ENCODE measurements at regions not wholly inside any gene's neighbourhood (a gene's known extent, or its start where the extent isn't known, plus 50 kb on each side); places are given as distances from the start of the nearest gene placed in this dataset.

- Histone ChIP-seq H3K4me3 (ENCODE audit: low read length in 2 of 2) (no peak overlapping the region), H3K9ac (ENCODE audit: low read depth, low read length, poor library complexity) (no peak overlapping the region), H3K4ac (ENCODE audit: low read length) (no peak overlapping the region), H3K18ac (ENCODE audit: low read length) (peak overlapping the region; percentile 83), H2BK12ac (ENCODE audit: low read length) (peak overlapping the region; percentile 77), H3K36me3 (replicated peaks in 1 of 2; ENCODE audit: control insufficient read depth in 2 of 2, insufficient read depth in 2 of 2, low read length in 2 of 2) (no peaks in the 10 kb centered on the region), H3K27ac (replicated peaks; ENCODE audit: low read length) (no peak overlapping the region), H3K14ac (ENCODE audit: low read length) (no peak overlapping the region), H2BK15ac (ENCODE audit: low read length) (no peak overlapping the region), H3K4me2 (ENCODE audit: insufficient read depth, low read length, poor library complexity, severe bottlenecking) (no peak overlapping the region), H4K8ac (ENCODE audit: low read depth, low read length) (no peak overlapping the region), H3K9me3 (replicated peaks in 1 of 2; ENCODE audit: control insufficient read depth in 2 of 2, insufficient read depth in 1 of 2, low read depth in 1 of 2, low read length in 2 of 2) (peaks cover 0 to 12% of the 10 kb centered on the region in 2 donors), H3K79me1 (ENCODE audit: low read depth, low read length) (no peaks in the 10 kb centered on the region), H3K4me1 (ENCODE audit: control insufficient read depth in 2 of 2, insufficient read depth in 1 of 2, low read depth in 1 of 2, low read length in 2 of 2) (peaks cover 14 to 24% of the 10 kb centered on the region in 2 donors), H4K91ac (ENCODE audit: low read depth, low read length, poor library complexity) (peak overlapping the region; percentile 26), H2BK120ac (ENCODE audit: low read depth, low read length) (no peak overlapping the region), H3K27me3 (ENCODE audit: control insufficient read depth in 3 of 3, insufficient read depth in 3 of 3, low read depth in 1 of 3, low read length in 3 of 3) (no peaks in the 10 kb centered on the region), H2AK5ac (ENCODE audit: low read depth, low read length) (peak overlapping the region; percentile 17), H3K23ac (ENCODE audit: low read depth, low read length, poor library complexity) (no peak overlapping the region), H2AFZ (ENCODE audit: low read length) (peak overlapping the region; percentile 82), H2BK5ac (ENCODE audit: low read length) (peak overlapping the region; percentile 13)
- DNase-seq (ENCODE audit: low spot score) = no peak
- WGBS, 2 donors (ENCODE audit: extremely low coverage in 2 of 2, insufficient read length in 2 of 2, insufficient replicate concordance in 1 of 2) = no CpG with 5 or more reads among the region's 7 CpGs
Observed at GRCh38 chr5:72015103-72015548, 92.1 kb upstream of the MAP1B start.

GRCh38 chr5:72018143-72018803 is 89.0 kb upstream of the MAP1B start:
- no CpG with 5 or more reads among the region's 1 CpG for WGBS, 2 donors (ENCODE audit: extremely low coverage in 2 of 2, insufficient read length in 2 of 2, insufficient replicate concordance in 1 of 2)
- Histone ChIP-seq H4K8ac (ENCODE audit: low read depth, low read length) (no peak overlapping the region), H2AK5ac (ENCODE audit: low read depth, low read length) (no peak overlapping the region), H3K9ac (ENCODE audit: low read depth, low read length, poor library complexity) (no peak overlapping the region), H3K27ac (replicated peaks; ENCODE audit: low read length) (no peak overlapping the region), H2AFZ (ENCODE audit: low read length) (no peak overlapping the region), H2BK120ac (ENCODE audit: low read depth, low read length) (no peak overlapping the region), H2BK15ac (ENCODE audit: low read length) (no peak overlapping the region), H3K23ac (ENCODE audit: low read depth, low read length, poor library complexity) (no peak overlapping the region), H3K14ac (ENCODE audit: low read length) (no peak overlapping the region), H4K91ac (ENCODE audit: low read depth, low read length, poor library complexity) (no peak overlapping the region), H3K18ac (ENCODE audit: low read length) (no peak overlapping the region), H3K4ac (ENCODE audit: low read length) (no peak overlapping the region), H3K9me3 (replicated peaks in 1 of 2; ENCODE audit: control insufficient read depth in 2 of 2, insufficient read depth in 1 of 2, low read depth in 1 of 2, low read length in 2 of 2) (peaks cover 0 to 12% of the 10 kb centered on the region in 2 donors), H3K79me1 (ENCODE audit: low read depth, low read length) (no peaks in the 10 kb centered on the region), H3K4me3 (ENCODE audit: low read length in 2 of 2) (no peak overlapping the region), H2BK5ac (ENCODE audit: low read length) (no peak overlapping the region), H3K36me3 (replicated peaks in 1 of 2; ENCODE audit: control insufficient read depth in 2 of 2, insufficient read depth in 2 of 2, low read length in 2 of 2) (no peaks in the 10 kb centered on the region), H3K27me3 (ENCODE audit: control insufficient read depth in 3 of 3, insufficient read depth in 3 of 3, low read depth in 1 of 3, low read length in 3 of 3) (no peaks in the 10 kb centered on the region), H2BK12ac (ENCODE audit: low read length) (no peak overlapping the region), H3K4me2 (ENCODE audit: insufficient read depth, low read length, poor library complexity, severe bottlenecking) (no peak overlapping the region), H3K4me1 (ENCODE audit: control insufficient read depth in 2 of 2, insufficient read depth in 1 of 2, low read depth in 1 of 2, low read length in 2 of 2) (peaks cover 22 to 28% of the 10 kb centered on the region in 2 donors)
- no peak for DNase-seq (ENCODE audit: low spot score)

- WGBS, 2 donors (ENCODE audit: extremely low coverage in 2 of 2, insufficient read length in 2 of 2, insufficient replicate concordance in 1 of 2) = no CpG with 5 or more reads among the region's 4 CpGs
- peaks cover 8 to 9% of the 10 kb centered on the region in 2 donors for H3K4me1 ChIP-seq (ENCODE audit: control insufficient read depth in 2 of 2, insufficient read depth in 1 of 2, low read depth in 1 of 2, low read length in 2 of 2)
- no peak overlapping the region for H3K23ac ChIP-seq (ENCODE audit: low read depth, low read length, poor library complexity)
- no peak overlapping the region for H3K4me3 ChIP-seq (ENCODE audit: low read length in 2 of 2)
- H3K14ac ChIP-seq (ENCODE audit: low read length) = no peak overlapping the region
- no peak for DNase-seq (ENCODE audit: low spot score)
- no peak overlapping the region for H2BK120ac ChIP-seq (ENCODE audit: low read depth, low read length)
- no peak overlapping the region for H3K27ac ChIP-seq (replicated peaks; ENCODE audit: low read length)
- no peak overlapping the region for H2AK5ac ChIP-seq (ENCODE audit: low read depth, low read length)
- no peaks in the 10 kb centered on the region for H3K79me1 ChIP-seq (ENCODE audit: low read depth, low read length)
- no peak overlapping the region for H4K91ac ChIP-seq (ENCODE audit: low read depth, low read length, poor library complexity)
- H3K18ac ChIP-seq (ENCODE audit: low read length) = no peak overlapping the region
- H4K8ac ChIP-seq (ENCODE audit: low read depth, low read length) = no peak overlapping the region
- H2BK12ac ChIP-seq (ENCODE audit: low read length) = no peak overlapping the region
- no peak overlapping the region for H3K4ac ChIP-seq (ENCODE audit: low read length)
- peaks cover 2 to 15% of the 10 kb centered on the region in 2 donors for H3K9me3 ChIP-seq (replicated peaks in 1 of 2; ENCODE audit: control insufficient read depth in 2 of 2, insufficient read depth in 1 of 2, low read depth in 1 of 2, low read length in 2 of 2)
- H3K27me3 ChIP-seq (ENCODE audit: control insufficient read depth in 3 of 3, insufficient read depth in 3 of 3, low read depth in 1 of 3, low read length in 3 of 3) = no peaks in the 10 kb centered on the region
- H3K36me3 ChIP-seq (replicated peaks in 1 of 2; ENCODE audit: control insufficient read depth in 2 of 2, insufficient read depth in 2 of 2, low read length in 2 of 2) = no peaks in the 10 kb centered on the region
- H3K9ac ChIP-seq (ENCODE audit: low read depth, low read length, poor library complexity) = no peak overlapping the region
- peak overlapping the region; percentile 73 for H2AFZ ChIP-seq (ENCODE audit: low read length)
- no peak overlapping the region for H3K4me2 ChIP-seq (ENCODE audit: insufficient read depth, low read length, poor library complexity, severe bottlenecking)
- H2BK5ac ChIP-seq (ENCODE audit: low read length) = no peak overlapping the region
- no peak overlapping the region for H2BK15ac ChIP-seq (ENCODE audit: low read length)
Observed at GRCh38 chr5:72020161-72020983, 86.9 kb upstream of the MAP1B start.

- no peak overlapping the region for H3K4ac ChIP-seq (ENCODE audit: low read length)
- no peak overlapping the region for H2BK120ac ChIP-seq (ENCODE audit: low read depth, low read length)
- no peak overlapping the region for H4K91ac ChIP-seq (ENCODE audit: low read depth, low read length, poor library complexity)
- no peak overlapping the region for H3K14ac ChIP-seq (ENCODE audit: low read length)
- H2BK12ac ChIP-seq (ENCODE audit: low read length) = no peak overlapping the region
- DNase-seq (ENCODE audit: low spot score) = no peak
- no peak overlapping the region for H3K23ac ChIP-seq (ENCODE audit: low read depth, low read length, poor library complexity)
- no peaks in the 10 kb centered on the region for H3K27me3 ChIP-seq (ENCODE audit: control insufficient read depth in 3 of 3, insufficient read depth in 3 of 3, low read depth in 1 of 3, low read length in 3 of 3)
- no peak overlapping the region for H2BK5ac ChIP-seq (ENCODE audit: low read length)
- no peak overlapping the region for H3K9ac ChIP-seq (ENCODE audit: low read depth, low read length, poor library complexity)
- H3K36me3 ChIP-seq (replicated peaks in 1 of 2; ENCODE audit: control insufficient read depth in 2 of 2, insufficient read depth in 2 of 2, low read length in 2 of 2) = no peaks in the 10 kb centered on the region
- peaks cover 2 to 15% of the 10 kb centered on the region in 2 donors for H3K9me3 ChIP-seq (replicated peaks in 1 of 2; ENCODE audit: control insufficient read depth in 2 of 2, insufficient read depth in 1 of 2, low read depth in 1 of 2, low read length in 2 of 2)
- no peak overlapping the region for H2BK15ac ChIP-seq (ENCODE audit: low read length)
- peaks cover 8 to 9% of the 10 kb centered on the region in 2 donors for H3K4me1 ChIP-seq (ENCODE audit: control insufficient read depth in 2 of 2, insufficient read depth in 1 of 2, low read depth in 1 of 2, low read length in 2 of 2)
- no peak overlapping the region for H3K4me3 ChIP-seq (ENCODE audit: low read length in 2 of 2)
- no peak overlapping the region for H3K4me2 ChIP-seq (ENCODE audit: insufficient read depth, low read length, poor library complexity, severe bottlenecking)
- no peak overlapping the region for H3K27ac ChIP-seq (replicated peaks; ENCODE audit: low read length)
- no peak overlapping the region for H3K18ac ChIP-seq (ENCODE audit: low read length)
- WGBS, 2 donors (ENCODE audit: extremely low coverage in 2 of 2, insufficient read length in 2 of 2, insufficient replicate concordance in 1 of 2) = no CpG with 5 or more reads among the region's 8 CpGs
- H3K79me1 ChIP-seq (ENCODE audit: low read depth, low read length) = no peaks in the 10 kb centered on the region
- no peak overlapping the region for H2AFZ ChIP-seq (ENCODE audit: low read length)
- H2AK5ac ChIP-seq (ENCODE audit: low read depth, low read length) = no peak overlapping the region
- no peak overlapping the region for H4K8ac ChIP-seq (ENCODE audit: low read depth, low read length)
Observed at GRCh38 chr5:72021651-72022357, 85.5 kb upstream of the MAP1B start.
